HTR-8/SVneo (cell line): ENCODE measurements at regions not wholly inside any gene's neighbourhood (a gene's known extent, or its start where the extent isn't known, plus 50 kb on each side); places are given as distances from the start of the nearest gene placed in this dataset.

Experiments used
- DNase-seq: peaks from one replicate; pipeline ENCODE4 v3.0.0; 2011; ENCODE audit warnings: low spot score, mixed read lengths; ENCODE audit not compliant: insufficient read length
- FAIRE-seq: peaks from 2 replicates; lab custom pipeline; 2011; peaks lifted over from hg19 to GRCh38; lab: Jason Lieb, UNC

DNA sequence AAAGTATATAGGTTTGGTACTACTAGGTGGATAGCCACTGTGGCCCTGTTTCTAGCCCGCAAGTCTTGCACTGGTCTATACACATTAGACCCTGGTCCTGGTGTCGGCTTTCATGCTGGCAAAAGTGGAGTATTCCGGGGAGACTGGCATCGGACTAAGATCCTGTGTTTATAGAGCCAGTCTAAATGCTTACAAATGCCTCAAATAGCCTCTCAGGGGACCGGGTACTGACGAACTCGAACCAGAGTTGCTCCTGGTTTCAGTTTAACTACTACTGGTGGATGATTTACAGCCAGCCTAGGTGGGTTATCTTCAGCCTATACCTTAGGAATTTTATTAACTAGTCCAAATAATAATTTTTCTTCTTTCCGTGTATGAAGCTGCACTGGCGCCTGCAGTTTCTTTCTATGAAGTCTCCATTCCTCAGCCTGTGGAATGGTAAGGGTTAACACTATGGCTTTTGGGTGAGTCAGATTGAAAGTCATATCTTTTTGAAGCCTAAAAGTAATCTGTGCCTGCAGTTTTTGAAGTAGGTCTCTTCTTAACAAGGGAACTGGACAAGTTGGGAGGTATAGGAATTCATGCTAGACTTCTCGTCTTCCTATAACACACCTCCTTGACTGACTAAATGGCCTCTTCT, 51.3 kb downstream of the OR10H4 start:
- FAIRE-seq (no peak), DNase-seq (no peak)

DNA sequence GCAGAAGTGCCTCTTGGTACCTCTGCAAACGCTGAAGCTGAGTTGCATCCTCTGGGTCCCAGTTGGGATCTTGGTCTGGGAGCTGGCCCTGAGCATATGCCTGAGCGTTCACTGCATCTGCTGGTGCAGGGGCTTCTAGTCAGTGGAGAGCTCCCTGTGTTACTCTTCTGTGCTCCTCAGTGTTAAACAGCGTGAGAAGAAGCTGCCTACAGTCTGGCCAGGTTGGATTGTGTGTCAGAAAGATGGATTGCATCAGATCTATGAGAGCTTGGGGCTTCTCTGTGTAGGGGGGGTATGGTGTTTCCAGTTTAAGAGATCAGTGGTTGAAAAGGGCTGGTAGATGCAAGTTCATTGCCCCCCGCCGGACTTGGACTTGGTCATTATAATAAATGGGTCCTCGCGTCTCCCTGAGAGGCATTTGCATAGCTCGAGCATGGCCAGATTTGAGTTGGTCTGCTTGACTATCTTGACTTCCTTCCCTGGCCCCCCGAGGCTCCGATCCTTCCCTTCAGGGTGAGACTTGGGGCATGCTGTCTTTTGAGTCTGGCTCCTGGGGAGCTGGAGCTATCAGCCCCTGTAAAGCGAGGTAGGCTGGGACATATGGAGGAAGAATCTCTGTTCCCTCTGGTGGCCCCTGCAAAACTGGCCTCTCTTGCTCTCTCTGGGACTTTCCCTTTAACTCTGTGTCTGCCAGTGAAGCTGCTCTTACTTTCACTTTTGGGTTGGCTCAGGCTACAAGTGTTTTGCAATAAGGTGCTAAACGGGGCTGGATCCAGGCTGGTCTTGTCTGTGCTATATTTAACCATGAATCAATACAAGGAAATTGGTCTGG, 52.9 kb downstream of the OR10H4 start:
- no peak for FAIRE-seq
- peak; percentile 21 for DNase-seq

DNA sequence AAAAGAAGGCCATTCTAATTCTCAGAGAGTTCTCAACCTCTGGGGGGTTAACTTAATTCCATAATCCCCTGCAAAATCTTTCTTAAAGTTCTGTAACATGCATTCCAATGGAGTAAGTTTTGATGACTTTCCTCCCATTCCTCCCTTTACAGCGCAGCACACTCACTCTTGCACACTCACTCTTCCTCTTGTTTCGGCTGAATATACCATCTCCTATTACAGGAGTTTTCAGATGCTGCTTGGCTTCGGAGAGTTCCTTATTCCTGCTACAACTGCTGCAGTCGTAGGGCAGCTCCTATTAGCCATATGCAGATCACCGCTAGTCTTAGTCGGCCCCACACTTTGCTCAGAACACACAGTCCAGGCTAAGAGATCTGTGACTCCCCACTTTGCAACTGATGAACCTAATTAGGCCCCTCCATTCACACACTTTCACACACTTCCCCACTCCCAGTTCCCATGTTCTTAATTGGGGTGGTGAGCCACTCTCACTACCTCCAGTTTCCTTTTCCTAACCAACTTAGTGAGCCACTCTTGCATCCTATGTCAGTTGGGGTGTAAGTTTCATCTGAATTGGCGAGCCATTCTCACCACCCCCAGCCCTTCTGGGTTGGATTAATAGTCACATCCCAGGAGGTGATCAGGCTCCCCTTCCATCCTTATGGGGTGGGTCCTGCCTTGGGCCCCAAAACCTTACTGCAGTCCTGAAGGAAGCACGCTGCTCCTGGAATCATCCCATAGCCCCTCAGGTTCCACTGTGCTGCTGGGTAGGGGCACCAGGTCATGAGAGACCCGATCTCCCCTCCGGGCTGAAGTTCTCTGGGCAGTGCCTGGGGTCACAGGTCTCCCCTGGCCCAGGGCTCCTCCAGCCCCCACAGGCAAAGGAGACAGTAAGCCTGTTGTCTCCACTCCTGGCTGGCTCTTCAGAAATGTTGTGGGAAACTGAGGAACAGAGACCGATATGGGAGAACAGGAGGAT, 53.9 kb downstream of the OR10H4 start:
- DNase-seq: no peak
- FAIRE-seq: no peak

DNA sequence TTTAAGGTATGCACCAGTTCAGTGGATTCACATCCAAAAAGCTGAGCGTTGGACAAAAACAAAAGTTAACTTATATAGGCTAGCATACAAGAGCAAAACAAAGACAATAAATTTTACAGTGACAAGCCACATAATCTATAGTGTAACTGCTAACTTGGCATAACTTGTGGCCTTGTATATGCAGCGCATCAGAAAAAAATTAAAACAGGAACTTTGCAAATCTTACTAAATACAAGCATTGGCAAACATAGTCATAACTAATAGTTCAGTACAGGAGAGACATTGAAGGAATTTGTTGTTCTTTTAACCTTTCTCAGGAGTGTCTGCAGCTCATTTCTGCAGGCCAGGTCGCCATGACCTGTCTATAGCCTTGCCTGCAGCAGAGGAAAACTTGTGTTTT, 54.6 kb downstream of the OR10H4 start:
- DNase-seq: no peak
- no peak for FAIRE-seq

DNA sequence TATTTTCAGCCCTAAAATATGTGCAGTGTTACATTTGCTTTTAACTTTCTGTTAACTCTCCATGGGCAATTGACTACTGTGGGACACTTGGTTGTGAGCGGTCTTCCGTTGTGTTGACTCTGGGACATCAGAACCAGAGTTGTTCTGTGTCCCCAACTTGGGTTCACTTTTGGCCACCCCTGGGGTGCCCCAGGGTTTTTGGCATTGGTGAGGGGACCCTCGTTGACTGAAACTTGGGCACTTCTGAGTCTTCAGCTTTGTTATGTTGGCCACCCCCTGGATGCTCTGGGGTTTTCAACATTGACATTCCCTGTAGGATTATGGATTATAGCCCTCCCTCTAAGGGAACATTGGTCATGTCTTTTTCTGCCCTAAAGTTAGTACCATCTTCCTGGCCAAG, 57.1 kb downstream of the OR10H4 start:
- FAIRE-seq (no peak), DNase-seq (no peak)

DNA sequence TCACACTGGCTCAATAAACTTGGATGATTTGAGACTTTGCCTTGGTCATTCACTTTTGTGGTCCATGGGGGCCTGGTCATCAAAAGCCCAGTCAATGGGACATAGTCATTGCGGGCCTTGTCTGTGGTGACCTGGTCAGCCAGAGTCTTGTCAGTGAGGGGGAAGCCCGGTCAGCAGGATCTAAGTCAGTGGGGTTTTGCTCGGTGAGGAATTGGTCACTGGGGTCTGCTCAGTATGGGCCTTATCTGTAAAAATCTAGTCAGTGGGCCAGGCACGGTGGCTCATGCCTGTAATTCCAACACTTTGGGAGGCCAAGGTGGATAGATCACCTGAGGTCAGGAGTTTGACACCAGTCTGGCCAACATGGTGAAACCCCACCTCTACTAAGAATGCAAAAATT, 63.7 kb upstream of the TPM4 start:
- DNase-seq (no peak), FAIRE-seq (no peak)

DNA sequence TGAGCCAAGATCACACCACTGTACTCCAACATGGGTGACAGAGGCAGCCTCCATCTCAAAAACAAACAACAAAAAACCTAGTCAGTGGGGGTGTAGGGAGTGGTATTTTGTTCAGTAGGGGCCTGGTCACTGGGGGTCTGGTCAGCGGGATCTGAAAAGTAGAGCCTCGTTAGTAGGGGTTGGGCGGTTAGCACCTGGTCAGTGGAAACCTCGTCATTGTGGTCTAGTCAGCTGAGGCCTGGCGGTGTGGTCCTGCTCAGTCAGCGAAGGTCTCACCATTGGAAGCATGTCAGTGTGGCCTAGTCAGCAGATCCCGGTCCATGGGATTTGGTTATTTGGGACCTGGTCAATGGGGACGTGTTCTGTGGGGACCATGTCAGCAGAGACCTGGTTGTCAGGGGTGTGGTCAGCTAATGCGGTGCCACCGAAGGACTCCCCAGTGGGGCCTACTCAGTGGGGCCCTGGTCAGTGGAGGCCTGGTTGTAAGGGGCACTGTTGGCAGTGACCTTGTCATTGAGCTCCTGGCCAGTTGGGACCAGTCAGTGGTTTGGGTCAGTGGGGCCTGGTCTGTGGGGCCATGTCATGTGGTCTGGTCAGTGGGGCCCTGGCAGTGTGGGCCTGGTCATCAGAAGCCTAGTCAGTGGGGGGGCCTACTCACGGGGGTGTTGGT, 63.0 kb upstream of the TPM4 start:
- DNase-seq (no peak), FAIRE-seq (no peak)

DNA sequence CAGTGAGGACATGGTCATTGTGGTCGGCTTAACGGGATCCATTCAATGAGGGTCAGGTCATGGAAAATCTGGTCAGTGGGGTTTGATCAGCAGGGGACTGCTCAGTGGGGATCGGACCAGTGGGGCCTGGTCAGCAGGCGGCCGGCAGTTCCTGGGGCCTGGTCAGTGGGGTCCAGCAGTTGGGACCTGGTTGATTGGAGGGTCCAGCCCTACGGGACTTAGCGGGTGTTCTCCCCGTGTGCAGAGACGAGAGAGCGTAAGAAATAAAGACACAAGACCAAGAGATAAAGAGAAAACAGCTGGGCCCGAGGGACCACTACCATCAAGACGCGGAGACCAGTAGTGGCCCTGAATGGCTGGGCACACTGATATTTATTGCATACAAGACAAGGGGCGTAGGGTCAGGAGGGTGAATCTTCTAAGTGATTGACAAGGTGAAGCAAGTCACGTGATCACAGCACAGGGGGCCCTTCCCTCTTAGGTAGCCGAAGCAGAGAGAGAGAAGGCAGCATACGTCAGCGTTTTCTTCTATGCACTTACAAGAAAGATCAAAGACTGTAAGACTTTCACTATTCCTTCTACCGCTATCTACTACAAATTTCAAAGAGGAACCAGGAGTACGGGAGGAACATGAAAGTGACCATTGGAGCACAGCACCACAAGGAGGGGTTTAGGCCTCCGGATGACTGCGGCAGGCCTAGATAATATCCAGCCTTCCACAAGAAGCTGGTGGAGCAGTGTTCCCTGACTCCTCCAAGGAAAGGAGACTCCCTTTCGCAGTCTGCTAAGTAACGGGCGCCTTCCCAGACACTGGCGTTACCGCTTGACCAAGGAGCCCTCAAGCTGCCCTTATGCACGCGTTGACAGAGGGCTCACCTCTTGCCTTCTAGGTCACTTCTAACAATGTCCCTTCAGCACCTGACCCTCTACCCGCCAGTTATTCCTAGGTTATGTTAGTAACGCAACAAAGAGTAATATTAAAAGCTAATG, 62.1 kb upstream of the TPM4 start:
- FAIRE-seq: no peak
- DNase-seq: no peak

DNA sequence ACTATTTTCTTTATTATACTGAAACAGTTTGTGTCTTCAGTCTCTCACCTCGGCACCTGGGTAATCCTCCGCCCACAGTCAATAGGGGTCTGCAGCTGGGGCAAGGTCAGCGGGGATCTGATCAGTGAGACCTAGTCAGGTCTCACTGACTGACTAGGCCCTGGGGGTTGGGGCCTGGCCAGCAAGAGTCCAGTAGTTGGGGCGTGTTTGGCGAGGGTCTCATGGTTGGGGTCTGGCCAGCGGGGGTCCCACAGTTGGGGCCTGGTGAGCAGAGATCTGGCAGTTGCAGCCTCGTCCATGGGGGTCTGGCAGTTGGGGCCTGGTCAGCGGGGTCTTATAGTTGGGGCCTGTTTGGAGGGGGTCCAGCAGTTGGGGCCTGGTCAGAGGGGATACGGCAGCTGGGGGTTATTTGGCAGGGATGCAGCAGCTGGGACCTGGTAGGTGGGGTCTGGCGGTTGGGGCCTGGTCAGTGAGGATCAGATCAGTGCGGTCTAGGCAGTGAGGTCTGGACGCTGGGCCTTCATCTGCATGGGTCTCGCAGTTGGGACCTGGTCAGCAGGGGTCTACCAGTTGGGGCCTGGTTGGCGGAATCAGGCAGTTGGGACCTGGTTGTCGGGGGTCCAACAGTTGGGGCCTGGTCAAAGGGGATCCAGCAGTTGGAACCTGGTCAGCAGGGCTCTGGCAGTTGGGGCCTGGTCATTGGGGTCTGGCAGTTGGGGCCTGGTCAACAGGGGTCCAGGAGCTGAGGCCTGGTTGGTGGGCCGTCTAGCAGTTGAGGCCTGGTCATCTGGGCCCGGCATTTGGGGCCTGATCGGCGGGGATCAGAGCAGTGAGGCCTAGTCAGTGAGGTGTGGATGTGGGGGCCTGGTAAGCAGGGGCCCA, 61.1 kb upstream of the TPM4 start:
- FAIRE-seq (no peak), DNase-seq (no peak)

DNA sequence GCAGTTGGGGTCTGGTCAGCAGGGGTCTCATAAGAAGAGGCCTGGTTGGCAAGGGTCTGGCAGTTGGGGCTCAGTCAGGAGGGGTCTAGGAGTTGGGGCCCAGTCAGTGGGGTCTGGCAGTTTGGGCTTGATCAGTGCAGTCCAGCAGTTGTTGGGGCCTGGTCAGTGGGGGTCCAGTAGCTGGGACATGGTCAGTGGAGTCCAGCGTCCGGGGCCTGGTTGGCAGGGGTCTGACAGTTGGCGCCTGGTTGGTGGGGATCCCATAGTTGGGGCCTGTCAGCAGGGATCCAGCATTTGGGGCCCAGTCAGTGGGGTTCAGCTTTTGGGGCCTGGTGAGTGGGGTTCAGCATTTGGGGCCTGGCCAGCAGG, 60.5 kb upstream of the TPM4 start:
- no peak for DNase-seq
- FAIRE-seq: no peak

DNA sequence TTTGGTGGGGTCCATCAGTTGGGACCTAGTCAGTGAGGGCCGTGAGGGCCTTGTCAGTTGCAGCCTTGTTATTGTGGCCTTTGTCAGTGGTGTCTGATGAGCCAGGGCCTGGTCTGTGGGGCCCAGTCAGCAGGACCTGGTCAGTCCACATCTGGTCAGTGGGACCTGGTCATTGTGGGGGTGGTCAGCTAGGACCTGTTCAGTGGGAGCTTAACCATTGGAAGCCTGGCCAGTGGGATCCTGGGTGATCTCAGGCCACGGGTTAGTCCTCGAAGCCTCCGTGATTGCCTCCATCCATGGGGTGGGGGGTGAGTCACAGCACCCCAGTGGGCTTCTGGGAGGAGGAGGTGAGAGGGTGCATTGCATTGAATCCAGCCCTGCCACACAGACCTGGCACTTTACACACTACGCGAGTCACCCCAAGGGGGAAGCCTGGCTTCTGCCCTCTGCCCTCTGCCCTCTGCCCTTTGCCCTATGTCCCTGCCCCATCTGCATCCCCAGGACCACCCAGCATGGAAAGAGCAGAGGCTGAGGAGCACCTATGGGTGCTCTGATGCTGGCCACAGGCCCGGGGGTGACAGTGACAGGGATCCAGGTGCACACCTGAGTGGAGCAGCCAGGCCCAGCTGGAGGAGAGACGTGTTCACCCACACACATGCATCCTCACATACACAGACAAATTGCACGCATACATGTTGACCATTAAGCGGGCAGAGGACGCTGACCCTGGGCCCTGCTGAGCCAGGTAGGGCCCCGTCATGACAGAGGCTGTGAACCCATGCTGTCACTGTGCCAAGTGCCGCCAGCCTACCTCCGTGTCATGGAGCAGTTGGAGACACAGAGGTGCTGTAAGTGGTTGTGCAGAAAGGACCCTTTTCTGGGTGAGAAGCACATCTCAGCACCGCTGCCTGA, 59.8 kb upstream of the TPM4 start:
- no peak for DNase-seq
- no peak for FAIRE-seq

DNA sequence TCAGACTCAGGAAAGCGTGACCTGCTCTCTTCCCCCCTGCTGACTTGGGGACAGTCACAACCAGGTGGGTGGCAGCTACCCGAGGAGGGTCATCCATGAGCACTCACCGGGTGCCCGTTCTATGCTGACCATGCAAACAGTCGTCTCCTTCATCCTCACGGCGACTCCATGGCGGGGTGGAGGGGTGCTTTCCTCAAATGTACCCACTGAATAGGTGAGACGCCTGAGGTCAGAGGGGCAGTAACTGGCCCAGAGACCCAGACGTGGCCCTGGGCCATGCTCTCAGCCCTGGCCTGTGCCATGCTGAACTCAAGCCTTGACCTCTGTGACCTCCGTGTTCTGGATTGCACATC, 59.2 kb upstream of the TPM4 start:
- FAIRE-seq: no peak

DNA sequence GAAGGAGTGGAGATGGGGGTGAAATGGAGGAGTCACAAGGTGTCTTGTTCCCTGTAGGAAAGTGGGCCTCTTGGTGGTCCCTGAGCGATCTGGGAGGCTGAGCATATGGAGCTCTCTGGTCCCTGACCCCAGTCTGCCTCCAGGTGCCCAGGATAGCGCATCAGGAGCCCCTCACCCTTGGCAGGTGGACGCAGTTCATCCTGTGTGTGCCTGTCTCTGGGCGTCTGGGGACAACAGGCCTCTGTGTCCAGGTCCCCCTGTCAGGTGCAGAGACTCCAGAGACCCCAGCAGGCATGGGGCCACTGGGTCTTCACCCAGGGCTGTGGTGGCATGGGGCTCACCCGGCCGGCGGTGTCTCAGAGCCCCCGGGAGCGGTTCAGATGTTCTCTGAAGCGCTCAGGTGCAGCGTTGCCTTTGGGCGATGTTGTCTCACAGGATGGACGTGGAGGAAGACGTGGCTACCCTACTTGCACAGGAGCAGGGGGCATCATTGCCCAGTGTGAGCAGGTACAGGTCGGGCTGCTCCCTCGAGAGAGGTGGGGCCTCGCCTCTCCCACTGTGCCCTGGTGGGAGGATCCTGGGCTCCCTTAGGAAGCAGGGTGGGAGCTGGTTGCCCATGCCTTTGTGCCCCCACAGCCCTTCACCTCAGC, 58.1 kb upstream of the TPM4 start:
- no peak for FAIRE-seq
- no peak for DNase-seq

More for the DNA sequence above, 59.2 kb upstream of the TPM4 start:
- DNase-seq: no peak

DNA sequence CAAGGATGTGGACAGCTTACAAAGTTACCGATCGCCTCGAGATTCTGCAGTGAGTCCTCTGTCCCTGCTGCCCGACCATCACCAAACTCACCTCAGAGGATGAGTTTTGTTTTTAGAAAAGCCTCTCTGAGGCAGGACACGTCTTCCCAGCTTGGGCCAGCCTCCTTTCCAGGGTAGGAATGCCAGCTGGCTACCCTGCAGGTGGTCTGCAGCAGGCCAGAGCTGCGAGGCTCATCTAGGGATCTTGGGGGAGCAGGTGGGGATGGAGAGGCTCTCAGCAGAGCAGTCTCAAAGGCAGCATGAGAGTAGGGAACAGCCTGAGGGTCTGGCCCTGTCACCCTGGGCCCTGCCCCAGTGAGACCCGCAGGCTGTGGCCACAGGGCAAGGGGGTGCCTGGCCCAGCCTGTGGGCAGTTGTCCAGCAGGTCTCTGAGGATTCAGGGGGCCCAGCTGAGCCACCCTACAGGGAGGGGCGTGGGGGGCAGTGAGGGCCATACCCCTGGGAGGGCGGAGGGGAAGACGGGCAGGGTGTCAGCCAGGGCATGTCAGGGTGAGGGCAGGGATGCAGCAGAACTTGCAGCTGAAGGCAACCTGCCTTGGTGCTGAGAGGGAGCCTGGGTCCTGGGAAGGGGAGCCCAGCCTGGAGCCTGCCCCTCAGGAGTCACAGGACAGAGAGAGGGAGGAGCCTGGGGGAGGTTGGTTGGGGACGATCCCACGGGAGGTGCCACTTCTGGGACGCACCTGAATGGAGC, 57.3 kb upstream of the TPM4 start:
- DNase-seq: no peak
- no peak for FAIRE-seq

DNA sequence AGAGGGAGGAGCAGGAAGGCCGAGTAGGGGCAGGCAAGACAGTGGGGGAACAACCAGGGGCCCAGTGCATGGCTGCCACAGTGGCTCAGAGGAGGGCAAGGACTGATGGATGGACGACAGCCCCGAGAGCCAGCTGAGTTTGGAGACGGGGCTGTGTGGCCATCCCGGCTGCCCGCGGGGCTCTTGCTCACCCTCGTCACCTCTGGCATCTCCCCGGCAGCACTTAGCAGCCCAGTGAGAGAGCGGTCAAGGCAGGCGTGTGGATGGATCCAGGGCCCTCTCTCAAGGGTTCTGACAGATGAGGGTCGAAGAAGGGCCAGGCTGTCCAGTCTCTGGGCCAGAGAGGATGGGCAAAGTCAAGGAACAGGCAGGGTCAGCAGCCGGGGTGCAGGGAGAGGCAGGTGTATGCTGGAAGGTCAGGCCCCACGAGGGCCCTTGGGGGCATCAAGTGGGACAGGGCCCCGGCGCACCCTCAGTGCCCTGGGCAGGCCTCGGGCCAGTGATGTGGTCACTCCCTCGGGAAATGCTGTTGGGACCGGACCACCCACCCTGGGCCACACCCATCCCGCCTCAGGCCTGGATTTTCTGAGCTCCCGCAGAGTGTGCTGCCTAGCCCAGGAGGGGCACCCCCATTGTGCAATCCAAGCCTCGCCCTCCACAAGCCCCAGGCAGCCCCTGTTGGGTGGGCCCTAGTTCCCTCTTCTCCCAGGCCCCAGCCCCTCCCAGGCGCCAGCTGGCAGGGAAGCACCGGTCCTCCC, 56.4 kb upstream of the TPM4 start:
- no peak for FAIRE-seq

More for the DNA sequence above, 56.4 kb upstream of the TPM4 start:
- DNase-seq: no peak
